A549 (cell line): ENCODE measurements at regions not wholly inside any gene's neighbourhood (a gene's known extent, or its start where the extent isn't known, plus 50 kb on each side); places are given as distances from the start of the nearest gene placed in this dataset.

Source experiments
- ATAC-seq, 2 experiments: fragments of 200-7000 bp in 1 of 2; fragments of >200 bp in 1 of 2; cut with Nextera tagmentation in 1 of 2; cut with Tn5 transposase in 1 of 2; 3 replicates each; pipeline versions ENCODE4 v1.8.0 to v1.9.1; 2018 to 2020; ENCODE audit warnings: mild to moderate bottlenecking in 1 of 2, moderate library complexity in 1 of 2
- CTCF ChIA-PET: fragments of 300-600 bp; sonication (Branson Sonifier 250); formaldehyde crosslinking; extraction: SDS; loops from one replicate; lab custom pipeline; 2021; ENCODE audit warnings: antibody characterized with exemption, inconsistent platforms; lab: Yijun Ruan, JAX
- POLR2A ChIA-PET: fragments of 350-600 bp; formaldehyde crosslinking; extraction: SDS; loops from one replicate; lab custom pipeline; 2021; ENCODE audit warnings: antibody characterized with exemption, inconsistent platforms; lab: Yijun Ruan, JAX
- DNase-seq, 2 experiments: peaks; one replicate each; pipeline versions ENCODE4 v3.0.0 to v3.0.0-alpha.2; 2011 to 2016; ENCODE audit warnings: low read depth in 1 of 2, low spot score in 1 of 2
- FAIRE-seq: peaks from 2 replicates; lab custom pipeline; 2011; peaks lifted over from hg19 to GRCh38; lab: Jason Lieb, UNC
- H3K27ac ChIP-seq, 2 experiments: fragments of >200 bp; sonication (Bioruptor Twin); formaldehyde crosslinking; 3 replicates each; pipeline ENCODE4 v1.5.1; 2016 to 2017
- H3K4me1 ChIP-seq: fragments of >200 bp; sonication (Bioruptor Twin); formaldehyde crosslinking; 3 replicates; pipeline ENCODE4 v1.6.1; 2016
- H3K4me2 ChIP-seq: fragments of >200 bp; sonication (Bioruptor Twin); formaldehyde crosslinking; 3 replicates; pipeline ENCODE4 v1.6.1; 2016
- H3K4me3 ChIP-seq: fragments of >200 bp; sonication (Bioruptor Twin); formaldehyde crosslinking; 3 replicates; pipeline ENCODE4 v1.5.1; 2016
- H3K9me3 ChIP-seq: fragments of >200 bp; sonication (Bioruptor Twin); formaldehyde crosslinking; 3 replicates; pipeline ENCODE4 v1.6.1; 2016
- CEBPB ChIP-seq, 2 experiments: fragments of >200 bp in 1 of 2; sonication (Bioruptor Twin) in 1 of 2; formaldehyde crosslinking in 1 of 2; IDR thresholded peaks; 2 replicates each; pipeline ENCODE4 v1.6.1; 2012 to 2016
- ESRRA ChIP-seq: fragments of 150-350 bp; IDR thresholded peaks from 2 replicates; pipeline ENCODE4 v1.6.1; 2014; ENCODE audit warnings: mild to moderate bottlenecking, low read length, borderline replicate concordance
- FOSL2 ChIP-seq, 2 experiments: fragments of 450-650 bp in 1 of 2; fragments of >200 bp in 1 of 2; sonication (Bioruptor Twin) in 1 of 2; formaldehyde crosslinking; IDR thresholded peaks; 2 replicates each; pipeline versions ENCODE4 v1.5.0 to v1.6.1; 2016 to 2020; ENCODE audit warnings: mild to moderate bottlenecking in 1 of 2, moderate library complexity in 1 of 2
- KDM1A ChIP-seq: fragments of 200-600 bp; sonication (generic); IDR thresholded peaks from 2 replicates; pipeline ENCODE4 v1.6.1; 2016; ENCODE audit warnings: low read depth, mild to moderate bottlenecking
- MAFK ChIP-seq: fragments of 450-650 bp; IDR thresholded peaks from 2 replicates; pipeline ENCODE4 v1.6.1; 2014; ENCODE audit not compliant: partially characterized antibody
- NFE2L2 ChIP-seq: fragments of 150-350 bp; conservative IDR thresholded peaks from 2 replicates; pipeline ENCODE4 v1.6.1; 2014; ENCODE audit warnings: low read length
- NPAS2 ChIP-seq: fragments of 250-450 bp; sonication (Bioruptor Pico); IDR thresholded peaks from 2 replicates; pipeline ENCODE4 v1.8.0; 2022; ENCODE audit warnings: mild to moderate bottlenecking, moderate library complexity, borderline replicate concordance
- PHF8 ChIP-seq: fragments of 200-600 bp; sonication (generic); IDR thresholded peaks from 2 replicates; pipeline ENCODE4 v1.6.1; 2016; ENCODE audit warnings: low read depth, mild to moderate bottlenecking, antibody characterized with exemption, moderate library complexity, borderline replicate concordance
- POLR2AphosphoS2 ChIP-seq: conservative IDR thresholded peaks from 2 replicates; pipeline ENCODE4 v1.6.1; 2012; ENCODE audit warnings: low read length, improper control_type of control experiment, inconsistent platforms
- RAD21 ChIP-seq, 2 experiments: fragments of >200 bp in 1 of 2; sonication (Bioruptor Twin) in 1 of 2; formaldehyde crosslinking in 1 of 2; IDR thresholded peaks in 1 of 2; conservative IDR thresholded peaks in 1 of 2; 2 replicates in 1 of 2; 3 replicates in 1 of 2; pipeline ENCODE4 v1.6.1; 2012 to 2018; ENCODE audit warnings: inconsistent platforms in 1 of 2
- RARB ChIP-seq: fragments of 250-450 bp; sonication (Bioruptor Pico); IDR thresholded peaks from 2 replicates; pipeline ENCODE4 v1.8.0; 2021; ENCODE audit warnings: mild to moderate bottlenecking, moderate library complexity
- RCOR1 ChIP-seq: fragments of 150-350 bp; IDR thresholded peaks from 2 replicates; pipeline ENCODE4 v1.6.1; 2014; ENCODE audit warnings: antibody characterized with exemption, low read length, low read depth
- RFX5 ChIP-seq: fragments of 450-650 bp; IDR thresholded peaks from 2 replicates; pipeline ENCODE4 v1.7.1; 2014; ENCODE audit warnings: antibody characterized with exemption, mild to moderate bottlenecking, moderate library complexity
- TFCP2L1 ChIP-seq: fragments of 250-450 bp; sonication (Bioruptor Pico); IDR thresholded peaks from 2 replicates; pipeline ENCODE4 v1.5.0; 2021; ENCODE audit warnings: mild to moderate bottlenecking
- ZC3H11A ChIP-seq: fragments of 450-650 bp; IDR thresholded peaks from 2 replicates; pipeline ENCODE4 v1.6.1; 2014; ENCODE audit warnings: antibody characterized with exemption, mild to moderate bottlenecking
- ZNF302 ChIP-seq: fragments of 250-450 bp; sonication (Bioruptor Pico); IDR thresholded peaks from 2 replicates; pipeline ENCODE4 v1.9.0; 2021; ENCODE audit warnings: inconsistent platforms, mild to moderate bottlenecking, moderate library complexity
- ZSCAN20 ChIP-seq: fragments of 250-450 bp; sonication (Bioruptor Pico); IDR thresholded peaks from 2 replicates; pipeline ENCODE4 v1.8.0; 2022; ENCODE audit warnings: mild to moderate bottlenecking, moderate library complexity
- WGBS: methylation state at CpG from one replicate; pipeline ENCODE4 v1.1.6; 2017; ENCODE audit errors: missing lambda C conversion rate; 5-methylcytosine and 5-hydroxymethylcytosine counted together
- TF ChIP-seq, protein P1 (sequence below): fragments of 250-450 bp; sonication (Bioruptor Pico); IDR thresholded peaks from 2 replicates; pipeline ENCODE4 v1.5.0; 2021; ENCODE audit warnings: mild to moderate bottlenecking, moderate library complexity, borderline replicate concordance
- TF ChIP-seq, protein P2 (sequence below): fragments of >200 bp; sonication (Bioruptor Twin); formaldehyde crosslinking; IDR thresholded peaks from 3 replicates; pipeline ENCODE4 v1.6.1; 2016
- TF ChIP-seq, protein P3 (sequence below): IDR thresholded peaks from 2 replicates; pipeline ENCODE4 v1.6.1; 2012
- TF ChIP-seq, protein P4 (sequence below): fragments of >200 bp; sonication (Bioruptor Twin); formaldehyde crosslinking; IDR thresholded peaks from 2 replicates; pipeline ENCODE4 v1.6.1; 2016
- TF ChIP-seq, protein P5 (sequence below): fragments of 200-600 bp; sonication (generic); IDR thresholded peaks from 2 replicates; pipeline ENCODE4 v1.6.1; 2016; ENCODE audit warnings: antibody characterized with exemption, mild to moderate bottlenecking, moderate library complexity

DNA sequence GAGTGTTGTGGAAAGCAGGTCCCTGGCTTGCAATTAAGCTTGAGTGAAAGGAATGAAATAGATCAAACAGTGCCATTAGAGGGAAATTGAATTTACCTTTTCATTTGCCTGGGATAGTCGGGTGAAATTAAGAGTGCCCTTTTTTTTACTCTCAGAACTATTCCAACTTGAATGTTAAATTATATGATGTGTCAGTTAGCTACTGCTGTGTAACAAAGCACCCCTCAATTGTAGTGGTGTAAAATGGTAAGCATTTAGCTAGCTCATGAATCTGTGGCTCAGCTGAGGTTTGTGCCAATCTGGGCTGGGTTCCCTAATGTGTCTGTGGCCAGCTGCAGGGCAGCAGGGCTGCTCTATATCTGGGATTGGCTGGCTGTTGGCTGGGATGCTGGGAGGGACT, 571.4 kb downstream of the MN1 start:
- Histone ChIP-seq H3K4me3 (no peak overlapping the region), H3K4me1 (no peaks in the 10 kb centered on the region), H3K27ac (peak overlapping the region in 1 of 2 experiments; percentile 36; a peak in 1 of 6 replicates), H3K4me2 (no peak overlapping the region), H3K9me3 (peaks cover 24% of the 10 kb centered on the region)
- ChIA-PET POLR2A (no interaction called here), CTCF (no interaction called here)
- FAIRE-seq (no peak), ATAC-seq (no peak), DNase-seq (no peak)
- 30% methylated on average over 1 of the region's 1 CpG for WGBS
- TF ChIP-seq, protein P1, sequence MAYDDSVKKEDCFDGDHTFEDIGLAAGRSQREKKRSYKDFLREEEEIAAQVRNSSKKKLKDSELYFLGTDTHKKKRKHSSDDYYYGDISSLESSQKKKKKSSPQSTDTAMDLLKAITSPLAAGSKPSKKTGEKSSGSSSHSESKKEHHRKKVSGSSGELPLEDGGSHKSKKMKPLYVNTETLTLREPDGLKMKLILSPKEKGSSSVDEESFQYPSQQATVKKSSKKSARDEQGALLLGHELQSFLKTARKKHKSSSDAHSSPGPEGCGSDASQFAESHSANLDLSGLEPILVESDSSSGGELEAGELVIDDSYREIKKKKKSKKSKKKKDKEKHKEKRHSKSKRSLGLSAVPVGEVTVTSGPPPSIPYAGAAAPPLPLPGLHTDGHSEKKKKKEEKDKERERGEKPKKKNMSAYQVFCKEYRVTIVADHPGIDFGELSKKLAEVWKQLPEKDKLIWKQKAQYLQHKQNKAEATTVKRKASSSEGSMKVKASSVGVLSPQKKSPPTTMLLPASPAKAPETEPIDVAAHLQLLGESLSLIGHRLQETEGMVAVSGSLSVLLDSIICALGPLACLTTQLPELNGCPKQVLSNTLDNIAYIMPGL (CRISPR knock-in tag) = no peak
- TF ChIP-seq TFCP2L1 (CRISPR knock-in tag) (no peak), FOSL2 (IDR thresholded peaks at IDR 0.05) (no peak), FOSL2 (CRISPR knock-in tag; IDR thresholded peaks at IDR 0.05) (no peak)
- TF ChIP-seq, protein P2, sequence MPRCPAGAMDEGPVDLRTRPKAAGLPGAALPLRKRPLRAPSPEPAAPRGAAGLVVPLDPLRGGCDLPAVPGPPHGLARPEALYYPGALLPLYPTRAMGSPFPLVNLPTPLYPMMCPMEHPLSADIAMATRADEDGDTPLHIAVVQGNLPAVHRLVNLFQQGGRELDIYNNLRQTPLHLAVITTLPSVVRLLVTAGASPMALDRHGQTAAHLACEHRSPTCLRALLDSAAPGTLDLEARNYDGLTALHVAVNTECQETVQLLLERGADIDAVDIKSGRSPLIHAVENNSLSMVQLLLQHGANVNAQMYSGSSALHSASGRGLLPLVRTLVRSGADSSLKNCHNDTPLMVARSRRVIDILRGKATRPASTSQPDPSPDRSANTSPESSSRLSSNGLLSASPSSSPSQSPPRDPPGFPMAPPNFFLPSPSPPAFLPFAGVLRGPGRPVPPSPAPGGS = no peak

DNA sequence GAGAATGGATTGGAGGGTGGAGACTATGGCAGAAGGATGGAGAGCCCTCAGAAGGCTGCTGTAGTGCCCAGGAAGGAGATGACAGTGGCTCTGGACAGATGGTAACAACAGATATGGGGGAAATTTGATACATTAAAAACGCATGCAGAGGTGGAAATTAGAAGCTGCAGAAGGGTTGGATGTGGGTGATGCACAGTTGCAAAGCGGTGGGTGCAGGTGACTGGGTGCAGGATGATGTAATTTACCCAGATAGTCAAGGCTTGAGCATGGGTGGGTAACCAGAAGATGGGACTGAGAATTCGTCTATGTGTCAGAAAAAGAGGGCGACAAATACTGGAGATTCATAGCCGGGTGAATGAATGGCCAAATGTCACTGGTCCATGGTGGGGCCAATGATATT, 570.3 kb downstream of the MN1 start:
- POLR2A ChIA-PET = no interaction called here
- ATAC-seq (no peak), DNase-seq (no peak), FAIRE-seq (no peak)
- CTCF ChIA-PET = interaction anchor here (0.8 kb wide), 1 partner anchor 573 kb away, joined by 3 read pairs; no protein-coding TSS in a partner anchor
- H3K9me3 ChIP-seq = peaks cover 24% of the 10 kb centered on the region
- 0 out of 6 replicates have a peak overlapping the region, but pooled peaks of 1 of the 2 experiments have one; percentile 24 for H3K27ac ChIP-seq
- TF ChIP-seq RCOR1 = no peak
- TF ChIP-seq, protein P3, sequence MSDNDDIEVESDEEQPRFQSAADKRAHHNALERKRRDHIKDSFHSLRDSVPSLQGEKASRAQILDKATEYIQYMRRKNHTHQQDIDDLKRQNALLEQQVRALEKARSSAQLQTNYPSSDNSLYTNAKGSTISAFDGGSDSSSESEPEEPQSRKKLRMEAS = no peak
- no peak for TF ChIP-seq RAD21 (conservative IDR thresholded peaks at IDR 0.05 in 1 of 2, IDR thresholded peaks at IDR 0.05 in 1 of 2)
- TF ChIP-seq ZC3H11A = no peak
- TF ChIP-seq, protein P4, sequence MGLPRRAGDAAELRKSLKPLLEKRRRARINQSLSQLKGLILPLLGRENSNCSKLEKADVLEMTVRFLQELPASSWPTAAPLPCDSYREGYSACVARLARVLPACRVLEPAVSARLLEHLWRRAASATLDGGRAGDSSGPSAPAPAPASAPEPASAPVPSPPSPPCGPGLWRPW = no peak
- no peak for TF ChIP-seq ZNF302 (CRISPR knock-in tag)
- TF ChIP-seq ESRRA = no peak
- no peak for TF ChIP-seq ZSCAN20
- TF ChIP-seq RARB (CRISPR knock-in tag) = no peak
- TF ChIP-seq KDM1A = no peak
- TF ChIP-seq NPAS2 (CRISPR knock-in tag) = no peak
- TF ChIP-seq, protein P1 (CRISPR knock-in tag) = no peak
- no peaks in the 10 kb centered on the region for H3K4me1 ChIP-seq
- H3K4me3 ChIP-seq = no peak overlapping the region
- no peak overlapping the region for H3K4me2 ChIP-seq
- 70% methylated on average over 5 of the region's 5 CpGs for WGBS

DNA sequence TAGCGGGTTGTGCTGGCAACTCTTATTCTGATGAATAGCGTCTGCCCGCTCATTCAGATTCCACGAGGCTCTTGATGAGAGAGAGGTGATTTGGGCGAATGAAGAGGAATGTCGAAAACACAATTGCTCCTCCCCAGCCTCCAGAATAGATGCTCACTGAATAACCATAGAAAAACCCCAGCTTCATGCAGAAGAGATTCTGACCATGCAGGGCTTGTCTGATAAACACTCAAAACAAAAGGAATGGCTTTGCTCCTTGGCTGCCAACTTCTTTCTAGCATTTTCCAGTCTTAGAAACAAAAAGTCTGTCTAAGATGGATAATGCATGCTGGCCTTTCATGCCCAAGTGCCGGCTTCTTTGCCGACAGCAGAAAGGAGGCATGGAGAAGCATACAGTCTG, 569.5 kb downstream of the MN1 start:
- ATAC-seq = no peak
- no peak for DNase-seq
- Histone ChIP-seq H3K27ac (no peak overlapping the region), H3K4me3 (no peak overlapping the region), H3K9me3 (peaks cover 24% of the 10 kb centered on the region), H3K4me1 (no peaks in the 10 kb centered on the region), H3K4me2 (no peak overlapping the region)
- WGBS = 66% methylated on average over 7 of the region's 8 CpGs
- ChIA-PET POLR2A (no interaction called here), CTCF (interaction anchor here (0.6 kb wide), 1 partner anchor 69 kb away, joined by 3 read pairs; no protein-coding TSS in a partner anchor)
- FAIRE-seq = no peak
- TF ChIP-seq MAFK (no peak), NFE2L2 (no peak), RCOR1 (no peak), CEBPB (IDR thresholded peaks at IDR 0.05) (no peak), RFX5 (no peak), PHF8 (no peak), RARB (CRISPR knock-in tag) (no peak), POLR2AphosphoS2 (no peak)
- TF ChIP-seq, protein P5, sequence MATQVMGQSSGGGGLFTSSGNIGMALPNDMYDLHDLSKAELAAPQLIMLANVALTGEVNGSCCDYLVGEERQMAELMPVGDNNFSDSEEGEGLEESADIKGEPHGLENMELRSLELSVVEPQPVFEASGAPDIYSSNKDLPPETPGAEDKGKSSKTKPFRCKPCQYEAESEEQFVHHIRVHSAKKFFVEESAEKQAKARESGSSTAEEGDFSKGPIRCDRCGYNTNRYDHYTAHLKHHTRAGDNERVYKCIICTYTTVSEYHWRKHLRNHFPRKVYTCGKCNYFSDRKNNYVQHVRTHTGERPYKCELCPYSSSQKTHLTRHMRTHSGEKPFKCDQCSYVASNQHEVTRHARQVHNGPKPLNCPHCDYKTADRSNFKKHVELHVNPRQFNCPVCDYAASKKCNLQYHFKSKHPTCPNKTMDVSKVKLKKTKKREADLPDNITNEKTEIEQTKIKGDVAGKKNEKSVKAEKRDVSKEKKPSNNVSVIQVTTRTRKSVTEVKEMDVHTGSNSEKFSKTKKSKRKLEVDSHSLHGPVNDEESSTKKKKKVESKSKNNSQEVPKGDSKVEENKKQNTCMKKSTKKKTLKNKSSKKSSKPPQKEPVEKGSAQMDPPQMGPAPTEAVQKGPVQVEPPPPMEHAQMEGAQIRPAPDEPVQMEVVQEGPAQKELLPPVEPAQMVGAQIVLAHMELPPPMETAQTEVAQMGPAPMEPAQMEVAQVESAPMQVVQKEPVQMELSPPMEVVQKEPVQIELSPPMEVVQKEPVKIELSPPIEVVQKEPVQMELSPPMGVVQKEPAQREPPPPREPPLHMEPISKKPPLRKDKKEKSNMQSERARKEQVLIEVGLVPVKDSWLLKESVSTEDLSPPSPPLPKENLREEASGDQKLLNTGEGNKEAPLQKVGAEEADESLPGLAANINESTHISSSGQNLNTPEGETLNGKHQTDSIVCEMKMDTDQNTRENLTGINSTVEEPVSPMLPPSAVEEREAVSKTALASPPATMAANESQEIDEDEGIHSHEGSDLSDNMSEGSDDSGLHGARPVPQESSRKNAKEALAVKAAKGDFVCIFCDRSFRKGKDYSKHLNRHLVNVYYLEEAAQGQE = no peak
